Liver (tissue), 7 donors: ENCODE measurements at regions not wholly inside any gene's neighbourhood (a gene's known extent, or its start where the extent isn't known, plus 50 kb on each side); places are given as distances from the start of the nearest gene placed in this dataset.
"Not testable (repeated sequence)": the region's sequence is repeated elsewhere in the genome, so short reads cannot be mapped to it uniquely, and the experiment has no call there.

Experiments
- DNase-seq: peaks from one replicate; pipeline ENCODE4 v3.0.0-alpha.2; 2017; ENCODE audit warnings: low spot score
- H3K27ac ChIP-seq, 2 donors: one replicate each; pipeline ENCODE4 v1.7.0; 2013; ENCODE audit warnings: inconsistent platforms in 2 of 2, low read length in 2 of 2, control low read depth in 1 of 2, low read depth in 1 of 2, mild to moderate bottlenecking in 1 of 2
- H3K27me3 ChIP-seq, 4 donors: one replicate each; pipeline versions ENCODE4 v1.6.1 to v1.7.0; 2013; ENCODE audit warnings: low read length in 3 of 4, inconsistent platforms in 1 of 4, mild to moderate bottlenecking in 1 of 4, moderate library complexity in 1 of 4; ENCODE audit not compliant: control insufficient read depth in 4 of 4, insufficient read depth in 4 of 4
- H3K36me3 ChIP-seq, 4 donors: one replicate each; pipeline versions ENCODE4 v1.6.1 to v1.7.0; 2013; ENCODE audit warnings: low read length in 3 of 4, mild to moderate bottlenecking in 3 of 4, low read depth in 1 of 4, moderate library complexity in 1 of 4; ENCODE audit not compliant: control insufficient read depth in 4 of 4, insufficient read depth in 3 of 4
- H3K4me1 ChIP-seq, 4 donors: one replicate each; pipeline versions ENCODE4 v1.6.1 to v1.7.0; 2013; ENCODE audit warnings: low read length in 3 of 4, mild to moderate bottlenecking in 3 of 4, moderate library complexity in 1 of 4; ENCODE audit not compliant: control insufficient read depth in 4 of 4, insufficient read depth in 4 of 4
- H3K4me3 ChIP-seq, 3 donors: one replicate each; pipeline versions ENCODE4 v1.6.1 to v1.7.0; 2013; ENCODE audit warnings: low read length in 3 of 3, control low read depth in 1 of 3, low read depth in 1 of 3, mild to moderate bottlenecking in 1 of 3
- H3K9ac ChIP-seq, 2 donors: one replicate each; pipeline ENCODE4 v1.7.0; 2013; ENCODE audit warnings: low read length in 2 of 2, mild to moderate bottlenecking in 2 of 2, moderate library complexity in 2 of 2, control low read depth in 1 of 2, low read depth in 1 of 2
- H3K9me3 ChIP-seq, 4 donors: one replicate each; pipeline versions ENCODE4 v1.6.1 to v1.7.0; 2013; ENCODE audit warnings: low read length in 3 of 4; ENCODE audit not compliant: control insufficient read depth in 4 of 4
- HNF4A ChIP-seq, 2 donors: conservative IDR thresholded peaks; 2 replicates each; pipeline ENCODE4 v1.6.1; 2016; ENCODE audit warnings: antibody characterized with exemption in 2 of 2, mild to moderate bottlenecking in 2 of 2
- RXRA ChIP-seq, 2 donors: IDR thresholded peaks; 2 replicates each; pipeline ENCODE4 v1.6.1; 2017 to 2018; ENCODE audit warnings: antibody characterized with exemption in 2 of 2, mild to moderate bottlenecking in 1 of 2
- WGBS: extraction: QIAGEN DNeasy Blood & Tissue Kit; methylation state at CpG from one replicate; pipeline ENCODE4 v1.1.7; 2013; 5-methylcytosine and 5-hydroxymethylcytosine counted together
- donor health status: healthy.
- donor health status: healthy.
- donor health status: healthy.
- donor health status: healthy.

DNA sequence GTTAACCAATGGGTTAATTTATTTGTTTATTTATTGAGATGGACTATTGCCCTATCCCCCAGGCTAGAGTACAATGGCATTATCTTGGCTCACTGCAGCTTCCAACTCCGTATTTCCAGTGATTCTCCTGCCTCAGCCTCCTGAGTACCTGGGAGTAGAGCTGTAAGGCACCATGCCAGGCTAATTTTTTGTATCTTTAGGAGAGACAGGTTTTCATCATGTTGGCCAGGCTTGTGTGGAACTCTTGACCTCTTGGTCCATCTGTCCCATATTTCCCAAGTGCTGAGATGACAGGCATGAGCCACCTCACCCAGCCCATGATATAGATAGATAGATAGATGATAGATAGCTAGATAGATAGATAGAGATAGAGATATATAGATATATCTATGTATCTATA lies 249.4 kb downstream of the TSPY2 start:
- H3K9me3 ChIP-seq, H3K27ac ChIP-seq, H3K9ac ChIP-seq, H3K36me3 ChIP-seq, DNase-seq, H3K4me1 ChIP-seq, H3K4me3 ChIP-seq, H3K27me3 ChIP-seq: not testable (repeated sequence)
- 11% methylated on average over 1 of the region's 1 CpG for WGBS
- TF ChIP-seq HNF4A (conservative IDR thresholded peaks at IDR 0.05): peak in 1 of 2 donors; percentile 57

DNA sequence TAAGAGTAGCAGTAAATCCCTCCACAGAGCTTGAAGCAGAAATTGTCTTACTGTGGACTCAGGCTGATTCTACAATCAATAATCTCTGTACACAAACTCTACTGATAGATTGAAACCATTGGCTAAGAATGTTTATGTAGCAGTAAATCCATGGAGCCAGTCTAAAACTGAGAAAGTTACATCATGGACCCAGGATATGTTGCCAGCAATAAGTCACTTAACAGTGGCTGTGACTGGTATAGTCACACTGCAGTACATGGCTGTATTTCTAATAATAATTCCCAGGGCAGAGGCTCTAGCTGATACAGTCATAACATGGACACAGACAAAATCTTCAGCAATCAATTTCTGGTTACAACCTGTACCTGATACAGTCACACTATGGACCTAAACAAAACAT lies 262.8 kb downstream of the TSPY2 start:
- H3K36me3 ChIP-seq, H3K9me3 ChIP-seq, H3K4me3 ChIP-seq, H3K4me1 ChIP-seq, H3K27ac ChIP-seq, H3K27me3 ChIP-seq, H3K9ac ChIP-seq, DNase-seq: not testable (repeated sequence)

DNA sequence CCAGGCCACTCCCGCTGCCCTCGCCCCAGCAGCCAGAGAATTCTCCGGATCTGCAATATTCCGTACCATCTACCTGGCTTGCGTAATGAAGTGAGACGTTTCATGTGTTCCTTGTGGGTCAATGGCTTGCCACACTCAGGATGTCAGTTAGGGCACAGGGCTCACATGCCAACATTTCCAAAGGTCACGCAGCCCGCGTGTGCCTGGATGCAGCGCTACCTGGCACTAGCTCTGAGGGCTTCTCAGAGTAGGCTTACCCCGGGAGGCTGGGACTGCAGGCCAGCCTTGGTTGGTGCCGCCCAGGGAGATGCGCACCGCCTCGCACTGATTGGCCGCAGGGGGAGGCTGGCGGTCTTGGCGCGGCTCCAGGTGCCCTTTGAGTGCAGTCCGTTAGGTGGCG lies 274.0 kb downstream of the TSPY2 start:
- H3K36me3 ChIP-seq, H3K4me1 ChIP-seq, H3K4me3 ChIP-seq, H3K27me3 ChIP-seq, H3K27ac ChIP-seq, H3K9ac ChIP-seq, DNase-seq, H3K9me3 ChIP-seq: not testable (repeated sequence)
- whole genome bisulfite sequencing: 52% methylated on average over 6 of the region's 21 CpGs

GRCh38 chrY:6544076-6544756 lies 298.2 kb downstream of the TSPY2 start:
- not testable (repeated sequence) for H3K9me3 ChIP-seq, DNase-seq, H3K4me3 ChIP-seq, H3K27ac ChIP-seq, H3K27me3 ChIP-seq, H3K9ac ChIP-seq, H3K36me3 ChIP-seq, H3K4me1 ChIP-seq
- peak in 1 of 2 donors; percentile 1 for TF ChIP-seq RXRA (IDR thresholded peaks at IDR 0.05)
- WGBS: 42% methylated on average over 2 of the region's 3 CpGs

- H3K9ac ChIP-seq, H3K36me3 ChIP-seq, H3K27me3 ChIP-seq, H3K9me3 ChIP-seq, H3K27ac ChIP-seq, H3K4me1 ChIP-seq, H3K4me3 ChIP-seq, DNase-seq: not testable (repeated sequence)
Observed at GRCh38 chrY:6544757-6545083, 298.7 kb downstream of the TSPY2 start.

DNA sequence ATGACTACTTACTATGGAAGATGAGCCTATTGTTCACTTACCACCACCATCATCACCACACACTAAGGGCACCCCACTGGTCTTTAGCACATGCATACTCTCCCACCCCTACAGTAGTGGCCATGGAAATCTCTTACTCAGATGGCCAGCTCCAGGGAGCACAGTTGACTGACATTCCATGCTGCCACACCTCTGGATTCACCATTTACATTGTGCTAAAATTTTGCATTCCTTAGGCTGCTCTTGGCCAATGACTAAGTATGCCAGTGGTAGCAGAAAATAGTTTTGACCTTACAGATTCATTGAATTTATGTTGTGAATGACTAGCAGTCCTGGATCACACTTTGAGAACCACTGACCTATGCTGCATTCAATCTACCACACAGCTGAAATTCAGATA lies 306.9 kb downstream of the TSPY2 start:
- H3K36me3 ChIP-seq, DNase-seq, H3K27me3 ChIP-seq, H3K9me3 ChIP-seq, H3K4me3 ChIP-seq, H3K4me1 ChIP-seq, H3K27ac ChIP-seq, H3K9ac ChIP-seq: not testable (repeated sequence)

- H3K4me1 ChIP-seq, H3K27ac ChIP-seq, DNase-seq, H3K4me3 ChIP-seq, H3K36me3 ChIP-seq, H3K9ac ChIP-seq, H3K9me3 ChIP-seq, H3K27me3 ChIP-seq: not testable (repeated sequence)
Observed at GRCh38 chrY:6567030-6567429, 321.0 kb downstream of the TSPY2 start.
